ENCODE measurements at regions not wholly inside any gene's neighbourhood (a gene's known extent, or its start where the extent isn't known, plus 50 kb on each side); places are given as distances from the start of the nearest gene placed in this dataset.

GRCh38 chr12:41777064-41777790 is 367.4 kb downstream of the GXYLT1 start:
- Histone ChIP-seq H3K4me3 (ENCODE audit: low read length, poor library complexity, severe bottlenecking) (no peak overlapping the region), H3K9me2 (replicated peaks; ENCODE audit: low read depth, low read length) (no peaks in the 10 kb centered on the region), H3K79me2 (ENCODE audit: insufficient read depth, low read length) (no peaks in the 10 kb centered on the region), H3F3A (ENCODE audit: low read depth) (no peaks in the 10 kb centered on the region), H4K20me1 (ENCODE audit: insufficient read depth, low read length, poor library complexity, severe bottlenecking) (no peaks in the 10 kb centered on the region), H2AFZ (ENCODE audit: low read length) (no peak overlapping the region), H3K36me3 (ENCODE audit: insufficient read depth, low read length) (no peaks in the 10 kb centered on the region), H3K9me3 (ENCODE audit: insufficient read depth, low read depth, low read length) (no peaks in the 10 kb centered on the region), H3K4me1 (ENCODE audit: insufficient read depth, low read length, poor library complexity, severe bottlenecking) (no peaks in the 10 kb centered on the region), H3K9ac (ENCODE audit: low read depth, low read length, poor library complexity, severe bottlenecking) (no peak overlapping the region), H3K4me2 (ENCODE audit: low read depth, low read length, poor library complexity, severe bottlenecking) (no peak overlapping the region), H3K27me3 (ENCODE audit: insufficient read depth, low read length, poor library complexity, severe bottlenecking) (no peaks in the 10 kb centered on the region)
- TF ChIP-seq CTCF (conservative IDR thresholded peaks at IDR 0.05; ENCODE audit: low read length) (no peak), EZH2phosphoT487 (IDR thresholded peaks at IDR 0.05; ENCODE audit: borderline replicate concordance) (no peak)

DNA sequence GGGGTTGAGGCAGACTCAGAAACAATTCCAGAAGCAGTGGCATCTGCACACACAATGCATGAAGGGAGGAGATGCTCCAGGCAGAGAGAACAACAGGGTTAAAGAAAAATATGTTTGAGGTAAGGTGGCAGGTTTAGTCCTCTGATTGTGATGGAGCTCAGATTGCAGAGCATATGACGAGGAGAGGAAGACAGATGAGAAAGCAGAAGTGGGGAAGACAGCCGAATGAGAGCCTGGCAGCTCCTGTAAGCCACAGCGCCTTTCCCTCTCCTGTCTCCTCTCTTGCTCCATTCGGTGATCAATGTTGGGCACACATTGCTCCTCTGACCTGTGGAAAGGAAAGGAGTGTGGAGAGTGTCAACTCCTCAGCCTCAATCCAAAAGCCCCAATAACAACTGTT is 372.2 kb downstream of the GXYLT1 start:
- H3K36me3 ChIP-seq (ENCODE audit: insufficient read depth, low read length): no peaks in the 10 kb centered on the region
- H3K4me3 ChIP-seq (ENCODE audit: low read length, poor library complexity, severe bottlenecking): no peak overlapping the region
- H3K79me2 ChIP-seq (ENCODE audit: insufficient read depth, low read length): no peaks in the 10 kb centered on the region
- no peaks in the 10 kb centered on the region for H3K4me1 ChIP-seq (ENCODE audit: insufficient read depth, low read length, poor library complexity, severe bottlenecking)
- TF ChIP-seq EZH2phosphoT487 (IDR thresholded peaks at IDR 0.05; ENCODE audit: borderline replicate concordance) (no peak), CTCF (conservative IDR thresholded peaks at IDR 0.05; ENCODE audit: low read length) (no peak)
- no peak overlapping the region for H3K4me2 ChIP-seq (ENCODE audit: low read depth, low read length, poor library complexity, severe bottlenecking)
- no peaks in the 10 kb centered on the region for H3K9me3 ChIP-seq (ENCODE audit: insufficient read depth, low read depth, low read length)
- H3K9ac ChIP-seq (ENCODE audit: low read depth, low read length, poor library complexity, severe bottlenecking): no peak overlapping the region
- no peak overlapping the region for H2AFZ ChIP-seq (ENCODE audit: low read length)
- no peaks in the 10 kb centered on the region for H3K27me3 ChIP-seq (ENCODE audit: insufficient read depth, low read length, poor library complexity, severe bottlenecking)
- no peaks in the 10 kb centered on the region for H3K9me2 ChIP-seq (replicated peaks; ENCODE audit: low read depth, low read length)
- H3F3A ChIP-seq (ENCODE audit: low read depth): no peaks in the 10 kb centered on the region
- H4K20me1 ChIP-seq (ENCODE audit: insufficient read depth, low read length, poor library complexity, severe bottlenecking): no peaks in the 10 kb centered on the region

GRCh38 chr12:41769810-41770209 is 374.9 kb downstream of the GXYLT1 start:
- H3F3A ChIP-seq (ENCODE audit: low read depth): no peaks in the 10 kb centered on the region
- no peaks in the 10 kb centered on the region for H4K20me1 ChIP-seq (ENCODE audit: insufficient read depth, low read length, poor library complexity, severe bottlenecking)
- no peaks in the 10 kb centered on the region for H3K27me3 ChIP-seq (ENCODE audit: insufficient read depth, low read length, poor library complexity, severe bottlenecking)
- no peak overlapping the region for H3K9ac ChIP-seq (ENCODE audit: low read depth, low read length, poor library complexity, severe bottlenecking)
- no peak overlapping the region for H3K4me3 ChIP-seq (ENCODE audit: low read length, poor library complexity, severe bottlenecking)
- no peaks in the 10 kb centered on the region for H3K79me2 ChIP-seq (ENCODE audit: insufficient read depth, low read length)
- H3K4me2 ChIP-seq (ENCODE audit: low read depth, low read length, poor library complexity, severe bottlenecking): no peak overlapping the region
- no peaks in the 10 kb centered on the region for H3K36me3 ChIP-seq (ENCODE audit: insufficient read depth, low read length)
- no peak for TF ChIP-seq EZH2phosphoT487 (IDR thresholded peaks at IDR 0.05; ENCODE audit: borderline replicate concordance)
- no peak for TF ChIP-seq CTCF (conservative IDR thresholded peaks at IDR 0.05; ENCODE audit: low read length)
- H3K9me3 ChIP-seq (ENCODE audit: insufficient read depth, low read depth, low read length): no peaks in the 10 kb centered on the region
- H2AFZ ChIP-seq (ENCODE audit: low read length): no peak overlapping the region
- no peaks in the 10 kb centered on the region for H3K9me2 ChIP-seq (replicated peaks; ENCODE audit: low read depth, low read length)
- H3K4me1 ChIP-seq (ENCODE audit: insufficient read depth, low read length, poor library complexity, severe bottlenecking): no peaks in the 10 kb centered on the region

All from Loucy (cell line).